ENCODE measurements at regions not wholly inside any gene's neighbourhood (a gene's known extent, or its start where the extent isn't known, plus 50 kb on each side); places are given as distances from the start of the nearest gene placed in this dataset.

DNA sequence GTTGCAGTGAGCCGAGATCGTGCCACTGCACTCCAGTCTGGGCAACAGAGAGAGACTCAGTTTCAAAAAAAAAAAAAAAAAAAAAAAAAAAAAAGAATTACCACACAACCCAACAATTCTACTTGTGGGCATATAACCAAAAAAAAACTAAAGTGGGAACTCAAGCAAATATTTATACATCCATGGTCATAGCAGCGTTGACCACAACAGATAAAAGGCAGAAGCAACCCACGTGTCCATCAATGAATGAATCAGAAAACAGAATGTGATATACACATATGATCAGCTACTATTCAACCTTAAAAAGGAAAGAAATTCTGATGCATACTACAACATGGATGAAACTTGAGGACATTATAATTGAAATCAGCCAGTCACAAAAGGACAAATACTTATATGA is 179.3 kb upstream of the NEBL start:
- DNase-seq: no peak

DNA sequence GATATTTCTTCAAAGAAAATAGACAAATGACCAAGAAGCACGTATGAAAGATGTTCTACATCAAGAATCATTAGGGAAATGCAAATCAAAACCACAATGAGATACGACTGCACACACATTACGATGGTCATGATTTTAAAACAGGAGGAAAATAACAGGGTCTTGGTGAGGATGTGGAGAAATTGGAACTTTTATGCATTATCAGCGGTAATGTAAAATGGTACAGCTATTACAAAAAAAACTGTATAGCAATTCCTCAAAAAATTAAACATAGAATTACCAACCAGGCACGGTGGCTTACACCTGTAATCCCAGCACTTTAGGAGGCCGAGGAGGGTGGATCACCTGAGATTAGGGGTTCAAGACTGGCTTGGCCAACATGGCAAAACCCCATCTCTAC is 178.8 kb upstream of the NEBL start:
- DNase-seq: no peak

DNA sequence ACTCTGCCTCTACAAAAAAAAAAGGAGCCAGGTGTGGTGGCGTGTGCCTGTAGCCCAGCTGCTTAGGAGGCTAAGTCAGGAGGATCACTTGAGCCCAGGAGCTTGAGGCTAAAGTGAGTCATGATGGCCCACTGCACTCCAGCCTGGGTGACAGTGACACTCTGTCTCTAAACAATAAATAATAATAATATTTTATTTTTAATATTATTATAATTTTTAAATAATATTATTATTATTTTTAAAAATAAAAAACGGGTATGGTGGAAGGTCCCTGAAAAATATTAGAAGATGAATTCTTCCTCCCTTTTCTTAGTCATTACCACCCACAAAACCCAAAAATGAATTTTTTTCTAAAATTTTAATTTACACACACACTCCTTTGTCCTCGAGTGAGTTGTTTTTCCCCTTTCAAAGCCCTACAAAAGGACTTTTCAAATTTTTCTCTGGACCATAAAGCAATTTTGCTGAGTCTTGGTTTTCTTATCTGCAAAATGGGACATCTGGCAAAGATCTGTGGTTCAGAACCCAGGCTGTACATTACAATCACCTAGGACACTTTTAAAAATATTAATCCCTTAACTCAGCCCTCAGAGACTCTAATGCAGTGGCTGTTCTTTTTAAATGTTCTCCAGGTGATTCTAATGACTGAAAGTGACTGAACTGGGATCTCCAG is 174.0 kb upstream of the NEBL start:
- no peak for DNase-seq

DNA sequence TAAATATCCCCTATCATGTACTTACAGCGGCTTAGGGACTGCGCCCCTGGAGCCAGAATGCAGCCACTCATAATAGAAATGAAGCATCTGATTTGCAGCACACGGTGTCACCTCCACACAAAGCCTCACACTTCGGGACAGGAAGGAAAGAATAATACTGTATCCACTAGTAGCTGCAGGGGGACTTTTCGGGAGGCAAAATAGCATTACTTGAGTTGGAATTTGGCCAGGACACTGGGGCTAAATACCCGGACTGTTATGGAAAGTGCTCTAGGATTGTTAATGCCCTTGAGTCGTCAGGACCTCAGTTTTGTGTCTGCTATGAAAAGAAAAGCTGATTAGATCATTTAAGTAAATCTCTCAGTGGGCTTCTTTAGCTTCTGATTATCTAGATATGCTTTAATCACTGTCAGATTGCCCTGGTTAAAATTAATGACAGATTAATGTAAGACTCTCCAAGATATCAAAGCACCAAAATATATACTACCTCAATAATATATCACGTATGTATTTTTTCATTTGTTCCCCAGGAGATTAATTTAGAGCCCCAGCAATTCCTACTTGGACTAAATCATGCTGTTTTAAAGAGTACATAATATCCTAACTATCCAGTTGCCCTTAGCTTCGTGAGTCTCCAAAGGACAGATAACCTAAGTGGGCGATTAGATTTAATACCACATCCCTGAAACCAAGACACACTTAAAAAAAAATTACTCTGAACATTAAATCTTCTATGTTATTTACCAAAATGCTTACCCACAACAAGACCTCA is 173.0 kb upstream of the NEBL start:
- peak; percentile 53 for DNase-seq

DNA sequence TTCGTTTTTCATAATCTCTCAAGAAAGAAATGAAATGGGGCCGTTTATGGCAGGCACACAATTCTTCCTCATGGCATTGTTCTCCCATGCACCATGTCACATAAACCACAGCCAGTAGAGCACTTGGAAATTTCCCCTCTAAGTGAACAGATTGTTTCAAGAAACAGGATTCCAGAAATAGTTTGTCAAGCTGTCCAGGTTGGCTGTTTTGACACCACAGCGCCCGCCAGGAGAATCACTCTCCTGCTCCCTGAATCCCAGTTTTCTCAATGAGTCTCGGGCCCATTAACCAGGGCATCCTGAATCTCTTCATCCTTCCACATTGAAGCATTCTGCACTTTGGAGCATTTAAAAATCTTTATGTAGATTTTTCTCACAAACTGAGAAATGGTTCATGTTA is 172.2 kb upstream of the NEBL start:
- DNase-seq: no peak

DNA sequence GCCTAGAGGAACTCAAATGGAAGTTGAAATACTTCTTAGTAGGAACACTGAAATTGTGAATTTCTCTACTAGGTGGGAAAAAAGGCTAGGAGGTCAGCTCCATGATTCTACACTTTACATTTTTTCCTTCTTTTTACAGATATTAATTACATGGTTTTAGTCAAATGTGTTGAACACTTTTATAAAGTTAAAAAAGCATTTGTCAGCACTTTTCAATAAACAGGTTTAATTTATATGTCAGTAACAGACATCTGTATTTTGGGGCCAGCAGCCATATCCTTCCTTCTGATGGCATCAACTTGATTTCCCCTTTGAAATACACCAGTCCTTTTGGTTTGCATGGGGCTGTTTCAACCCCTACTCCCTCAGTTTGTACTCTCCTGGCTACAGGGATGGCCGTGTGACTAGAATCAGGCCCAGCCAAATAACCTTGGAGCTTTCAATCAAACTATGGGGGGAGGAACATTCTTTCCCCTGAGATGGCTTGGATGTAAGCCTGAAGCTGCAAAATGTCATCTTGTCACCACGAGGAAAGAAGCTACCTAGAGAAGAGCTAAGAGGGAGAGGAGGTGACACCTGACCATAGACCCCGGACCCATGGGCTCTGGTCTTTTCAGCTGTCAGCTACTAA is 171.0 kb upstream of the NEBL start:
- no peak for DNase-seq

DNA sequence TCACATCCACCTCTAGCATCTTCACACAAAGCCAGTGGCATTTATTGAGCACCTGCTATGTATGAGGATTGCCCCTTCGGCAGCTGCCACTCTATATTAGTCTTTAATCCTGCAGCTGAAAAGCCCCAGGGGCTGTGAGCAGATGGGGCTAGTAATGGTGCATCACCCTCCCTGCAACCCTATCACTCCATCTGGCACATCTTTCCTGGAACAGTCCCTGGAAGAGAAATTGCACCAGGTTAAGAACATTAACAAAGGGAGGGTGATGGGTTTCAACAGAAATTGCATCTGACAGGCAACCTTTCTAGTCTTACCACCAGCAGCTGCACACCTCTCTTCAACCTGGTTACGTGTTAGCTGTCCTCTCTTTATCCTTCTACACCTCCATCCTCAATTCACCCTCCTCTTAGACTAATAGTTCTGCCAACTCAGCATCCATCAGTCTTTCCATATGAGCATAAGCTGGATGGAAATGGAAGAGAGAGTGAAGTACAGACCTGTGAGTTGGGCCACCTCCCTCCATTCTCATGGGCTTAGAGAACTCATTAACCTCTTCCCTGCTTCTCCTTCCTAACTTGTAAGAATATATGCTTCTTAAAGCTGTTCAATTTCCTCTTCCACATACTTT is 168.6 kb upstream of the NEBL start:
- no peak for DNase-seq

DNA sequence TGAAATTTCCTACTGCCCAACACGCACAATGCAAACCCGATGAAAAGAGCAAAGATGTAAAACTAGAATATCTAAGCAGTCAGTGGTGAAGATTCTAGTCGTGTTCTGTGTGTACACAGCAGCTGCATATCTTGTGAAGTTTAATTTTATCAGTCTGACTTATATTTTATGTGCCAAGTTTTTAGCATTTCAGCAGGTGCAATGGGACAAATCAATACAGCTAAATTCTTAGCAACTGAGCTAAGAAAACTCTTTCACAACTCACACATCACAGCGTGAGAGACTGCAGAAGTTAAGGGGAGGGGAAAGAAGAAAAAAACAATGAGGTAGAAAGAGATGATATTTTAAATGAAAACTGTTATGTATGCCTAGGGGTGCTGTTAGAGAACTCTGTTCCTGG is 164.9 kb upstream of the NEBL start:
- no peak for DNase-seq

DNA sequence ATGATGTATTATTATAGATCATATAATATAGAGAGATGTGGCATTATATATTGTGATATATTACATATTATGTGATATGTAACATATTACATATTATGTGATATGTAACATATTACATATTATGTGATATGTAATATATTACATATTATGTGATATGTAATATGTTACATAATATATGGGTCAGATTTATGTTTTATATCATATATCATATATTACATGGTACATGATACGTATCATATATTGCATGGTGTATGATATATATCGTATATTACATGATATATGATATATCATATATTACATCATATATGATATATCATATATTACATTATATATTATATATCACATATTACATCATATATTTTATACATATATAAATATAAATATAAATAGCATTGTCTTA is 164.1 kb upstream of the NEBL start:
- no peak for DNase-seq

DNA sequence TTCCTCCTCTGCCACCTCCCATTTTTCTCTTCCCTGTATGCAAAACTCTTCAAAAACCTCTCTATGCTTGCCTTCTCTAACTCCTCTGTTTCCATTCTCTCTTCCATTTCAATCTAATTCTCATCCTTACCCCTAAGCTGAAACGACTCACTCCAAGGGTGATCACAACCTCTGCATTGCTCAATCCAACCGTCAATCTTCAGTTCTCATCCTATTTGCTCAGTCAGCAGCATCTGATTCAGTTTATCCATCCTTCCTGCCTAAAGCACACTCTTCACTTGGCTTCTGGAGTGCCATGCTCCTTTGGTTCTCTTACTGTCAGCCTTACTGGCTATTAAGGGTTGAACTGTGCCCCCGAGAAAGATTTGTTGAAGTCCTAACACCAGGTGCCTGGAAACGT is 163.5 kb upstream of the NEBL start:
- DNase-seq: no peak

DNA sequence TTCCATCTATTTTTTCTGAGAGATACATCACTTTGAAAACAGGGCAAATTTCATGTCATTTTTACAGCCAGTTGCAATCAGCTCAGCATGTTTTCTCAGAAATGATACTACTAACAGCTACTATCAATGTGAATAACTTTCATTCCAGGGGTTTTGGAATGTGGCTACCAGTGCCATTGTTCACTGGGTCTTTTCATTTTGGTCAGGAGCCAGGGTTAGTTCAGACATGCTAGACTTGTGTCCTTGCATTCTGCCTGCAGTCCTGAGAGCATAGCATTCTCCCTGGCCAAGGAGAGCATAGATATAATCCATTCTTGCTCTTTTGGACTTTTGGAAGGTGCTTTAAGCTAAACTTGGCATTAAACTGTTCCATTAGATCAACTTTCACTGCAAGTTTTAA is 160.9 kb upstream of the NEBL start:
- no peak for DNase-seq

DNA sequence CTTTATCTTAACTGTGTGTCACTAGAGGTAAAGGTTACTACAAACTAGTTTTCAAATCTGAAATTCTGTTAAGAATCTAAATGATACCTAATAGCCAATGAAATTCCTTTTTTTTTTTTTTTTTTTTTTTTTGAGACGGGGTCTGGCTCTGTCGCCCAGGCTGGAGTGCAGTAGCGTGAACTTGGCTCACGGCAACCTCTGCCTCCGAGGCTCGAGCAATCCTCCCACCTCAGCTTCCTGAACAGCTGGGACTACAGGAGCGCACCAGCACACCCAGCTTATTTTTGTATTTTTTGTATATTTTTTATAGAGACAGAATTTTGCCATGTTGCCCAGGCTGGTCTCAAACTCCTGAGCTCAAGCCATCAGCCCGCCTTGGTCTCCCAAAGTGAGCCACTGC is 160.3 kb upstream of the NEBL start:
- no peak for DNase-seq

DNA sequence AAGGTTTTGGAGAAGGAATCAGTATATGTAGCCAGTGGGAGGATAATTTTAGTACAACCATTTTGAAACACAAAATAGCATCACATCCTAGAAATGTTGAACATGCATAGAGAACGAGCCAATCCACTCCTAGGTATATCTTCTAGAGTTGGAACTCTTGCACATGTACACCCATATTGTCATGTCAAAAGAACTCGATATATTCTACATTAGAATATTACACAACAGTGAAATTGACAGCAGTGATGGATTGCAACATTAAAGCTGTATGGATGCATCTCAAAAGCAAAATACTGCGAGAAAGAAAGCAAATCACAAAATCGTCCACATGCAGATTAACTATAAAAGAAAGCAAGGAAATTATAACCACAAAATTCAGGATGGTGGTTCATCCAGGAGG is 159.3 kb upstream of the NEBL start:
- no peak for DNase-seq

DNA sequence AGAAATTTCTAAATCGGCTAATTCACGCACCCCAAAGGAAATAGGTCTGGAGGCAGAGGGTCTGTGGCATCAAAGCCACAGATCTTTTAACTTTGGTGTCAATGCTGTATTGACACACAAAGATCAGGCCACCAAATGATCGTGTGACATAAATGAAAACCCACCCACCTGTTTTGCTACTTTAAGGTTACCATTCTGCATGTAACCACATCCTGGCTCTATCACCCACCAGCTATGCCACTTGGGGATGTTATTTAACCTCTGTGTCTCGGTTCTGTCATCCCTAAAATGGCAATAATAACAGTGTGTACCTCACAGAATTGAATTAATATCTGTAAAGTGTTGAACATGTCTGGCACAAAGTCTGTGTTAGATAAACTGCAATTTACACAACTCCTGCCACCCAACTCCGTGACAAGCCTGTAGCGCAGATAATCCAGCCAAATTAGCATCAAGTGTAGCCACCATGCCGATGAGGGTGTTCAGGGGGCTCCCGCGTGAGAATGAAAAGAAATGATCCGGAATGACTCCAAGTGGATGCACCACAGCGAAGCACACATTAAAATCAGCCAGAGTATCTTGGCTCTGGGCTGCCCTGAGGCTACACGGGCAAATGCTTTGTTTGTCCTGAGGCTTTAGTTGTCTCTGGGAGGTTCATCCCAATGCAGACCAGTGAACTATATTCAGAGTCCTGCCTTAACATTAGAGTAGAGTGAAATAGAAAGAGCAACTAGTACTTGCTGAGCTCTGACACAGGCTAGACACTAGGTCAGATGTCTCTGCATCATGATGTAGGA is 158.4 kb upstream of the NEBL start:
- DNase-seq: no peak

DNA sequence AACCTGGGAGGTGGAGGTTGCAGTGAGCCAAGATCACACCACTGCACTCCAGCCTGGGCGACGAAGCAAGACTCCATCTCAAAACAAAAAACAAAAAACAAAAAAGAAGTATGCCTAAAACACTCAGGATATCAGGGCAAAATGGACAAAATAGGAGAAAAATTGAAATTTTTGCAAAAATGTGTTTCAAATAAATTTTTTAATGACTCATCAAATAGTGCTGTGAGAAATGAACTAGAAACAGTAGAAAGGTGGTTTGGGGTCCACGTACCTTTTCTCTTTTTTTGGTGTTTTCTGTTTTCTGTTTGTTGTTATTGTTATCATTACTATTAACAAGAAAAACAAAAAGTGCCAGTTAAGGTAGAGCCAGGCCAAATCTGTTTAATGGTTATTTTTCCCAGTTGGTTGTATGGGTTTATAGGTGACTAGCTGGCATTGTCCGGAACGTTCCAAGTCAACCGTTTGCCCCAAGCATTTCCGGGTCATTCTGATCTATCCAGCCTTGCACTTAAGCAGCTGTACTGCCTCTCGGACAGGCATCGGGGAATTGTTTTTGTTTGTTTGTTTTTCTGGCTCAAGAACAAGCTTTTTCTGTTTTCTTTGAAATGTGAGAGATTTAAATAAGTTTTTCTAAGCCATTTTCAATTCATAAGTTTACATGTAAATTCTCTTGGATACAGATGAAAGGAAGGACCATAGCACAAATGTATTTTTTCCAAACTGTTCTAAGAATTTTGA is 157.0 kb upstream of the NEBL start:
- DNase-seq: no peak

DNA sequence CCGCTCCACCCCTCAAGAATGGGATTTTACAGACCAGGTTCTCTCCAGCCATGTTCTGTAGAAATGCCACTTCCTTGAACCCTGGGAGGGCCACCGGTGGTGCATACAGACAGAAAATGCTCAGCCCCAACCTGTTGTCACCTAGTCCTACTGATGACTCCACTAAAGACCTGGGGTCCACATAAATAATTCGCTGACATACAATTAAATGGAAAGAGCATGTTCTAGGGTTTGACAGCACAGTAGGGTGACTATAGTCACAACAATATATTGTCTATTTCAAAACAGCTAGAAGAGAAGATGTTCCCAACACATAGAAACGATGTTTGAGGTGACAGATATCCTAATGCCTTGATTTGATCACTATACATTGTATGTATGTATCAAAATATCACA is 155.6 kb upstream of the NEBL start:
- DNase-seq: no peak

DNA sequence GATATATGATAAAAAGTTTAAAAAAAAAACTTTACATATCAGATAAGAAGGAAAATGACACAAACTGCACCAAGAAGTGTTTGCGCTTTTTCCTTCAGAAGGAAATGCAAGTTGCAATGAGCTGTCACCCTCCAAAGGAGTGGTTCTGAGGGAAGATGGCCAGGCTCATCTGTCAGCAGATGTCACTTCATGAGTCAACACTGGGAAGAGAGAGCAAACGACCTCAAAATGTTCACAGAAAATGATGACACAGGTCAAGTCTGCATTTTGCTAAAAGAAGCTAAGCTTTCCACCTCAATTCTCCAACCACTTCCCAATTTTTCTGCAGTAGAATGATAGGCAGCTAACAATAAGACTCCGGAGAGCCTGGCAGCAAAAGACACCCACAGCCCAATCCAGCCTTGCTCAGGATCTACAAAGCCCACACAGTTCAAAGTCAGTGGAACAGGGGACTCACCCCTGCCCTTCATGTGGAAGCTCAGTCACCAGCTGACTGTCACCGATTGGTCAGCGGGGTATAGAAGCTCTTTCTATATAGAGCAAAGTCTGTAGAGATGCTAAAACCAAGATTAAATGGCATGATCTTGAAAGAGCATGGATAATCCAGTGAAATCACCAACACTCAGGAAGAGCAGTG is 155.1 kb upstream of the NEBL start:
- no peak for DNase-seq

DNA sequence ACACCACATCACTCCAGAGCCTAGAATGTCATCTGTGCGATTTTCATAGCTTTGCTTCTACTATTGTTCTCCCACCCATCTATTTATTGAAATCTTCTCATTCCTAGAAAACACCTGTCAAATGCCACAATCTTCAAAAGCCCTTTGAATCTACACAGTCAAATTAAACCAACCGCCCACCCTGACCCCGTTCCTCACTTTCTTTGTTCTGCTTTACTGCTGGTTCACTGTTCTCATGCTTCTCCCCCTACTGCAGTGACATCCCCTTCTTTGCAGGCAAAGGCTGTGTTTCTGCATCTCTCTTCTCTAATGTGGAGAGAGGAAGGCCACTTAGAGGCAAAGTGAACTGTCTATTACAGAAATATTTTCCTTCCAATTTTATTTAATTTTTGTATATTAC is 152.4 kb upstream of the NEBL start:
- DNase-seq: no peak

DNA sequence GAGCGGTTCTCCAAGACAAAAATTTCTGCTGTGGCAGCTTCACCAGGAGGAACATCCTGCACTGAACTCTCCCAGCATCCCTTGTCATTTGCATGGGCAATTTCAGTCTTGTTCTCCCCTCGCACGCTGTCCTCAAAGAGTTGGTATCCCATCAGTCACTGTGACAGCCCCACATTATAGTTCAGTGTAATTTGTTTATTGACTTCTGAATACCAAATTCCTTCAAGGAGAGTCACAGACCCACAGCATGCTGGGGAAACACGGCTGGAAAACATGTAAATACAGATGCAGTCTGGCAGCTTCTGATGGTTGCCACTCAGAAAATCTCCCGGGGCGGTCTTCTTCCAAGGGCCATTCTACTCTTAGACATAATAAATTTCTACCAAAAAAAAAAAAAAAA is 151.0 kb upstream of the NEBL start:
- no peak for DNase-seq

DNA sequence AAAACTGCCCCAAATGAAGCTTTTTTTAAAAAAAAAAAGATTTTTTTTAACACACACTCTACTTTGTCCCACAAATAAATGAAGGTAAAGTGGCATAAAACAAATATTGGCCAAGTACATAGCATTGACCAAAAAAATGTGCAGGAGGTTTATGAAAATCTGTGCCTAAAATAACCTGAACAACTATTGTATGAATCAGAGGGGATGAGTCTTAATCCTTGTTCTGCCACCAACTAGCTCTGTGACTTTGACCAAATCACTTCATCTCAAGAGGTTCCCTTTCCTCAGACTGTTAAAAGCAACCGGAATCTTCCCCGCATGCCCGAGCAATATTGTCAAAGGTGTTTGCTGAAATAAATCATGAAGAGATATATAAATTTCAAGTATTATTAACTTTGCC is 150.4 kb upstream of the NEBL start:
- no peak for DNase-seq

DNA sequence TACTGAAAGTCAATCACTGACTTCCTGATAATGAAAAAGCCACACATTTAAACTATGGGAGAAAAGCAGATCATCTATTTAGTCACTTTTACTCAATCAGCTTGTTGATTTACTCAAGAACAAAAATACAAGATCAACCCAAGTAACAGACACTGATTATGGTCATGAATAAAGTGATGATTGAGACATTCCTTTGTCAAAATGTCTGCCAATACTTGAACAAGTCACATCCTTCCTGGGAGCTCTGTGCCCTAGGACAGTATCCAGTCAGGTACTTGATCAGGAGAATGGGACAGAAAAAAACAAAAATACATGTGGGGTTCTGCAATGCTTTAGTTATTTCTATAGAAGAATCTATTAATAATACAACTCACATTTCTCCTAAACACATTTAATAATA is 150.0 kb upstream of the NEBL start:
- DNase-seq: no peak

DNA sequence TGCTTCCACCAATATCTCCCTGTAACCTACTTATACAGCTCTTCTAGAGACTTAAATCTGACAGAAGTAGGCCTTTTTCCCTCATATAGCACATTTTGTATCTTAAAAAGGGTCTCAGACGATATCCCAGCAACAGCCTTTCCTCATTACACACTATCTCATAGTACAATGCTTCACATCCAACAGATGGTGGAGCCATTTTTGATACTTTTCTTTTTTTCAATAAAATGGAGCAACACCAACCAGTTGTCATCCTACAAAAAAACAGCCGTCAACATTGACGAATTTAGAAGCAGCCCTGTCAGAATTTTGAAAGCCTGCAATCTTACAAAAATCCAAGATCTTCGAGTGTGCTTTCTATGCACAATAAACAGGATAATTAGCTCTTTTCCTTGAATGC is 145.9 kb upstream of the NEBL start:
- DNase-seq: no peak
